Thyroid gland (tissue), 4 donors: ENCODE measurements at regions not wholly inside any gene's neighbourhood (a gene's known extent, or its start where the extent isn't known, plus 50 kb on each side); places are given as distances from the start of the nearest gene placed in this dataset.

ENCODE experiments used
- DNase-seq, 2 donors: peaks; one replicate each; pipeline ENCODE4 v3.0.0-alpha.2; 2019
- H3K27ac ChIP-seq, 3 donors: fragments of 200-600 bp; sonication (generic); 1 replicate in 2 of 3; 2 replicates in 1 of 3; pipeline ENCODE4 v1.5.1; 2016 to 2019; ENCODE audit warnings: mild to moderate bottlenecking in 1 of 3, moderate library complexity in 1 of 3
- H3K27me3 ChIP-seq: fragments of 200-600 bp; sonication (generic); one replicate; pipeline ENCODE4 v1.5.1; 2019
- H3K36me3 ChIP-seq, 2 donors: fragments of 200-600 bp; sonication (generic); one replicate each; pipeline ENCODE4 v1.5.1; 2016 to 2019
- H3K4me1 ChIP-seq, 2 donors: fragments of 200-600 bp; sonication (generic); one replicate each; pipeline ENCODE4 v1.5.1; 2017 to 2019
- H3K4me3 ChIP-seq, 3 donors: fragments of 200-600 bp; sonication (generic); replicated peaks in 1 of 3; 1 replicate in 2 of 3; 2 replicates in 1 of 3; pipeline ENCODE4 v1.5.1; 2016; ENCODE audit warnings: mild to moderate bottlenecking in 1 of 3
- H3K9me3 ChIP-seq: fragments of 200-600 bp; sonication (generic); one replicate; pipeline ENCODE4 v1.5.1; 2017
- POLR2A ChIP-seq, 2 donors: fragments of 450-650 bp; IDR thresholded peaks; one replicate each; pipeline ENCODE4 v1.6.1; 2017; ENCODE audit warnings: antibody characterized with exemption in 2 of 2, mild to moderate bottlenecking in 2 of 2, moderate library complexity in 1 of 2
- WGBS, 2 donors: methylation state at CpG; one replicate each; pipeline ENCODE4 v1.1.5; 2017; 5-methylcytosine and 5-hydroxymethylcytosine counted together
- intact Hi-C: fragments of 100-400 bp; cut with DNase I; formaldehyde crosslinking; loops from one replicate; pipeline ENCODE4 v1.15.1; 2023
- TF ChIP-seq, protein P1 (sequence below), 6 experiments: fragments of 200-600 bp in 3 of 6; fragments of 450-650 bp in 3 of 6; sonication (generic) in 3 of 6; IDR thresholded peaks; one replicate each; pipeline ENCODE4 v1.5.1; 2016 to 2019; ENCODE audit warnings: antibody characterized with exemption in 6 of 6, mild to moderate bottlenecking in 2 of 6, inconsistent platforms in 1 of 6, moderate library complexity in 1 of 6

DNA sequence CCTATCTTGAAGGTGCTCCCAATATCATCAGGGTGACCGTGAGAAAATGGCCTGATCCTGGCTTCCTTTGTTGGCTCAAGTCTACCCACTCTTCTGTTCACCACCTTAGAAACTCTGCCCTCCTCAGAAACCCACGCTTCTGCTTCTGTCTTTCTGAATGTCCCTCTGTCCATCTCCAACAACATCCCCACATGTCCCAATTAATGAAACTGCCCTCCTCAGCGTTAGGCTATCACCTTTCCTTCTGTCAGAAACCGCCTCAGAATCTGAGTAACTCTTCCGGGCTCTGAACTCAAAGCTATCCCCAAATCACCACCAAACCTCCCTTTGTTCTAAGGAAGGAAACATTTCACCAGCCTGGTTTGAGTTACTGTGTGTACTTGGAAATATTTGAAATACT, 315.8 kb upstream of the ZNF32 start:
- DNase-seq = no peak
- H3K36me3 ChIP-seq = no peaks in the 10 kb centered on the region
- no peaks in the 10 kb centered on the region for H3K9me3 ChIP-seq
- H3K4me1 ChIP-seq = peaks cover 0 to 17% of the 10 kb centered on the region in 2 donors
- intact Hi-C loops = no loop called here
- 84 to 89% methylated on average over 5 of the region's 5 CpGs for WGBS, 2 donors
- H3K4me3 ChIP-seq = no peak overlapping the region
- H3K27ac ChIP-seq = peak overlapping the region in 2 of 3 donors; percentile 35 to 71
- no peak for TF ChIP-seq POLR2A (IDR thresholded peaks at IDR 0.05)
- TF ChIP-seq, protein P1, sequence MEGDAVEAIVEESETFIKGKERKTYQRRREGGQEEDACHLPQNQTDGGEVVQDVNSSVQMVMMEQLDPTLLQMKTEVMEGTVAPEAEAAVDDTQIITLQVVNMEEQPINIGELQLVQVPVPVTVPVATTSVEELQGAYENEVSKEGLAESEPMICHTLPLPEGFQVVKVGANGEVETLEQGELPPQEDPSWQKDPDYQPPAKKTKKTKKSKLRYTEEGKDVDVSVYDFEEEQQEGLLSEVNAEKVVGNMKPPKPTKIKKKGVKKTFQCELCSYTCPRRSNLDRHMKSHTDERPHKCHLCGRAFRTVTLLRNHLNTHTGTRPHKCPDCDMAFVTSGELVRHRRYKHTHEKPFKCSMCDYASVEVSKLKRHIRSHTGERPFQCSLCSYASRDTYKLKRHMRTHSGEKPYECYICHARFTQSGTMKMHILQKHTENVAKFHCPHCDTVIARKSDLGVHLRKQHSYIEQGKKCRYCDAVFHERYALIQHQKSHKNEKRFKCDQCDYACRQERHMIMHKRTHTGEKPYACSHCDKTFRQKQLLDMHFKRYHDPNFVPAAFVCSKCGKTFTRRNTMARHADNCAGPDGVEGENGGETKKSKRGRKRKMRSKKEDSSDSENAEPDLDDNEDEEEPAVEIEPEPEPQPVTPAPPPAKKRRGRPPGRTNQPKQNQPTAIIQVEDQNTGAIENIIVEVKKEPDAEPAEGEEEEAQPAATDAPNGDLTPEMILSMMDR (IDR thresholded peaks at IDR 0.05) = no peak
- H3K27me3 ChIP-seq = no peaks in the 10 kb centered on the region

DNA sequence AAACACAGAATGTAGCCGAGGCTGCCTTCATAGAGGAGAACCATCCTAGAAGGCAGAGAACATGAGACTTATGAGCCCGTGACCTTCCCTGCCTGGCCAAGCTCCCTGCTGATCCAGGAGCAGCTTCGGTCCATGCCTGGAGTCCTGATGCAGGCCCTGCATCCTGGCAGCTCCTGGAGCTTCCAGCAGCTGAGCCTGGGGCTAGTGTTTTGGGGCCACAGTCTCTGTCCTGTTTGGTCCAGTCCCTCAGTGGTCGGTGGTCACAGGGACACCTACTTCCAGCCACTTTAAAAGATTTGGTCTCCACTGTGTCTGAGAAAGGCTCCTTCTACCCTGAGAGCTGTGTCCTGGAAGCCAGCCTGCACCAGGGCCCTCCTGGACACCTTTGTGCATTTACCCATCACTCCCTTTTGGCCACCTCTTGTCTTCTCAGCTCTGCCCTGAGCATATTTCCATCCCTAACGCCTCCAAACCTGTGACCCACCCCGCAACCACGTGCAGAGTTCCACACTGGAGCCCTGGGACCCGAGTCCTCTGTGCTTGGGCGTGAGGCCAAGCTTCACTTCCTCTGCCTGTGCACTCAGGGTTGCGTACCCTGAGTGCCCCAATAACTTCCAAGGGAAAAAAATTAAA, 315.2 kb upstream of the ZNF32 start:
- Histone ChIP-seq H3K36me3 (no peaks in the 10 kb centered on the region), H3K4me3 (no peak overlapping the region), H3K9me3 (no peaks in the 10 kb centered on the region), H3K27me3 (no peaks in the 10 kb centered on the region), H3K27ac (peak overlapping the region in 1 of 3 donors; percentile 35), H3K4me1 (peaks cover 0 to 17% of the 10 kb centered on the region in 2 donors)
- intact Hi-C loops = no loop called here
- no peak for DNase-seq
- TF ChIP-seq, protein P1 (IDR thresholded peaks at IDR 0.05) = no peak
- TF ChIP-seq POLR2A (IDR thresholded peaks at IDR 0.05) = no peak
- WGBS, 2 donors = 66 to 71% methylated on average over 9 of the region's 10 CpGs

GRCh38 chr10:43963379-43963778, 314.7 kb upstream of the ZNF32 start:
- H3K9me3 ChIP-seq = no peaks in the 10 kb centered on the region
- peaks cover 0 to 17% of the 10 kb centered on the region in 2 donors for H3K4me1 ChIP-seq
- intact Hi-C loops = no loop called here
- H3K36me3 ChIP-seq = no peaks in the 10 kb centered on the region
- H3K27ac ChIP-seq = no peak overlapping the region
- no peak overlapping the region for H3K4me3 ChIP-seq
- TF ChIP-seq, protein P1 (IDR thresholded peaks at IDR 0.05) = no peak
- no peak for TF ChIP-seq POLR2A (IDR thresholded peaks at IDR 0.05)
- no peak for DNase-seq
- no peaks in the 10 kb centered on the region for H3K27me3 ChIP-seq
- WGBS, 2 donors = 74 to 96% methylated on average over 2 of the region's 2 CpGs

DNA sequence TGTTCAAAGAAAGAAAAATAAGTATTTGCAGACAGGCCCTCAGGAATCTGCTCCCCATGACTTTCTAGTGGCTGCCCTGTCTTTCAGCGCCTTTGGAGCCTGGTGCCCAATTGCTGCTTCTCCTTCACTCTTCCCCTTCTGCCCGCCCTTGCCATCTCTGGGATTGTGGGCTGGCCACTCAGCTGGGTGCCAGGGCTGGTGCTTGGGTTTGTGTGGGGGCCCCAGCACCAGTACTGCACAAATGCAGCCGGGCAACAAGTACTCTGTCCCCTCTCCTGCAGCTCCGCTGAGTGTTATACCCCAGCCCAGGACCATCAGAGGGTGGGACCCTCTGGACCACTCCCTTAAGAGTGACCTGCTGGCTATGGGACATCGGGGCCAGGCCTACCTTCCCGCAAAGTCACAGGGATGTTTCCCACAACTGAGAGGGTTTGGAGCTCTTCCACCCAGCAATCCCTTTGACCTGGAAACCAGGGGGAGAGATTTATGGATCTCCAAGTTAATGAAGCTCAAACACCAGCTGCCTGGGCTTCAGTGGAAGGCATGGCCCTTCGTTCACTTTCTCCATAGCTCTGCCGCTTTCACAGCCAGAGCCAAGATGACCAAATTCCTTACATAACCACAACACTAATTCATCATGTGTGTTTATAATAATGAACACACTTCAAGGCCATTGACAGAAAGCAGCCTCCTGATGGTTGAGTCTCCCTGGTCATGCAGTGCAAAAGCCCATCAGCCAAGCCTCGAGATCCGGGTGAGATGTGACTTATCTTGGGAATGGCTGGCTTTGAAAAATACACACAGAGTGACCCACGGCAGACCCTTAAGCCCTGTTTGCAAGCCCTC, 313.9 kb upstream of the ZNF32 start:
- H3K4me3 ChIP-seq = no peak overlapping the region
- intact Hi-C loops = no loop called here
- TF ChIP-seq, protein P1 (IDR thresholded peaks at IDR 0.05) = no peak
- no peak for TF ChIP-seq POLR2A (IDR thresholded peaks at IDR 0.05)
- whole genome bisulfite sequencing, 2 donors = 85 to 87% methylated on average over 9 to 11 of the region's 11 CpGs
- no peaks in the 10 kb centered on the region for H3K27me3 ChIP-seq
- no peak for DNase-seq
- no peaks in the 10 kb centered on the region for H3K36me3 ChIP-seq
- H3K9me3 ChIP-seq = no peaks in the 10 kb centered on the region
- H3K27ac ChIP-seq = no peak overlapping the region
- peaks cover 0 to 17% of the 10 kb centered on the region in 2 donors for H3K4me1 ChIP-seq
